Thyroid gland (tissue), 4 donors: ENCODE measurements at regions not wholly inside any gene's neighbourhood (a gene's known extent, or its start where the extent isn't known, plus 50 kb on each side); places are given as distances from the start of the nearest gene placed in this dataset.

Source experiments
- POLR2A ChIP-seq, 2 donors: fragments of 450-650 bp; IDR thresholded peaks; one replicate each; pipeline ENCODE4 v1.6.1; 2017; ENCODE audit warnings: antibody characterized with exemption in 2 of 2, mild to moderate bottlenecking in 2 of 2, moderate library complexity in 1 of 2
- TF ChIP-seq, protein P1 (sequence below), 6 experiments: fragments of 200-600 bp in 3 of 6; fragments of 450-650 bp in 3 of 6; sonication (generic) in 3 of 6; IDR thresholded peaks; one replicate each; pipeline ENCODE4 v1.5.1; 2016 to 2019; ENCODE audit warnings: antibody characterized with exemption in 6 of 6, mild to moderate bottlenecking in 2 of 6, inconsistent platforms in 1 of 6, moderate library complexity in 1 of 6

GRCh38 chr7:10908600-10908999 is 65.1 kb upstream of the PHF14 start:
- no peak for TF ChIP-seq POLR2A (IDR thresholded peaks at IDR 0.05)
- TF ChIP-seq, protein P1, sequence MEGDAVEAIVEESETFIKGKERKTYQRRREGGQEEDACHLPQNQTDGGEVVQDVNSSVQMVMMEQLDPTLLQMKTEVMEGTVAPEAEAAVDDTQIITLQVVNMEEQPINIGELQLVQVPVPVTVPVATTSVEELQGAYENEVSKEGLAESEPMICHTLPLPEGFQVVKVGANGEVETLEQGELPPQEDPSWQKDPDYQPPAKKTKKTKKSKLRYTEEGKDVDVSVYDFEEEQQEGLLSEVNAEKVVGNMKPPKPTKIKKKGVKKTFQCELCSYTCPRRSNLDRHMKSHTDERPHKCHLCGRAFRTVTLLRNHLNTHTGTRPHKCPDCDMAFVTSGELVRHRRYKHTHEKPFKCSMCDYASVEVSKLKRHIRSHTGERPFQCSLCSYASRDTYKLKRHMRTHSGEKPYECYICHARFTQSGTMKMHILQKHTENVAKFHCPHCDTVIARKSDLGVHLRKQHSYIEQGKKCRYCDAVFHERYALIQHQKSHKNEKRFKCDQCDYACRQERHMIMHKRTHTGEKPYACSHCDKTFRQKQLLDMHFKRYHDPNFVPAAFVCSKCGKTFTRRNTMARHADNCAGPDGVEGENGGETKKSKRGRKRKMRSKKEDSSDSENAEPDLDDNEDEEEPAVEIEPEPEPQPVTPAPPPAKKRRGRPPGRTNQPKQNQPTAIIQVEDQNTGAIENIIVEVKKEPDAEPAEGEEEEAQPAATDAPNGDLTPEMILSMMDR (IDR thresholded peaks at IDR 0.05): no peak
